GM06990 (cell line): ENCODE measurements at regions not wholly inside any gene's neighbourhood (a gene's known extent, or its start where the extent isn't known, plus 50 kb on each side); places are given as distances from the start of the nearest gene placed in this dataset.

Experiments
- DNase-seq: peaks from one replicate; pipeline ENCODE4 v3.0.0-alpha.2; 2011; ENCODE audit not compliant: insufficient read length; ENCODE audit errors: extremely low read depth
- H3K27me3 ChIP-seq: replicated peaks from 2 replicates; pipeline ENCODE4 v1.6.0; 2011; ENCODE audit warnings: low read length; ENCODE audit not compliant: control insufficient read depth, insufficient read depth
- H3K36me3 ChIP-seq: 2 replicates; pipeline ENCODE4 v1.5.1; 2011; ENCODE audit warnings: low read length; ENCODE audit not compliant: control insufficient read depth, insufficient read depth
- H3K4me3 ChIP-seq: replicated peaks from 2 replicates; pipeline ENCODE4 v1.5.1; 2011; ENCODE audit warnings: low read depth, mild to moderate bottlenecking, control low read depth, low read length
- TF ChIP-seq, protein P1 (sequence below): IDR thresholded peaks from 2 replicates; pipeline ENCODE4 v1.5.1; 2011; ENCODE audit warnings: low read length, control low read depth, mild to moderate bottlenecking, inconsistent platforms; ENCODE audit not compliant: insufficient read depth, poor library complexity, severe bottlenecking

DNA sequence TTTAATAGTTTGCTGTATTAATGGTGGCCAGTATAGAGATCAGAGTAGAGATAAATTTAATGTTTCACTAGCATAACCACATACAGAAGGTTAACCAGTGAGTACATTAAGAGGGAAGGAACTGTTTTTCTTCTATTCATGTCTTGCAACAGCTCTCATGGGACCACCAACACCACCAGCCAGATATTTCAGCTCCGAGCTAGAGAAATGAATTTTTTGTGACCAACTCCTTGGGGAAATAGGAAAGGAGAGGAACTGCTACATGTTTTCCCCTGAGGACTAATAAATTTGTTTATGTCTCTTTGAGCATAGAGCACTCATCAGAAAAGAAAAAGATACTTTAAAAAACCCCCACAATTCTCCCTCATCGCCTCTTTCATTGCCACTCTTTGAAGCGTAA, 247.5 kb downstream of the MBNL1 start:
- Histone ChIP-seq H3K27me3 (no peaks in the 10 kb centered on the region), H3K4me3 (no peak overlapping the region), H3K36me3 (no peaks in the 10 kb centered on the region)
- TF ChIP-seq, protein P1, sequence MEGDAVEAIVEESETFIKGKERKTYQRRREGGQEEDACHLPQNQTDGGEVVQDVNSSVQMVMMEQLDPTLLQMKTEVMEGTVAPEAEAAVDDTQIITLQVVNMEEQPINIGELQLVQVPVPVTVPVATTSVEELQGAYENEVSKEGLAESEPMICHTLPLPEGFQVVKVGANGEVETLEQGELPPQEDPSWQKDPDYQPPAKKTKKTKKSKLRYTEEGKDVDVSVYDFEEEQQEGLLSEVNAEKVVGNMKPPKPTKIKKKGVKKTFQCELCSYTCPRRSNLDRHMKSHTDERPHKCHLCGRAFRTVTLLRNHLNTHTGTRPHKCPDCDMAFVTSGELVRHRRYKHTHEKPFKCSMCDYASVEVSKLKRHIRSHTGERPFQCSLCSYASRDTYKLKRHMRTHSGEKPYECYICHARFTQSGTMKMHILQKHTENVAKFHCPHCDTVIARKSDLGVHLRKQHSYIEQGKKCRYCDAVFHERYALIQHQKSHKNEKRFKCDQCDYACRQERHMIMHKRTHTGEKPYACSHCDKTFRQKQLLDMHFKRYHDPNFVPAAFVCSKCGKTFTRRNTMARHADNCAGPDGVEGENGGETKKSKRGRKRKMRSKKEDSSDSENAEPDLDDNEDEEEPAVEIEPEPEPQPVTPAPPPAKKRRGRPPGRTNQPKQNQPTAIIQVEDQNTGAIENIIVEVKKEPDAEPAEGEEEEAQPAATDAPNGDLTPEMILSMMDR = no peak
- no peak for DNase-seq

DNA sequence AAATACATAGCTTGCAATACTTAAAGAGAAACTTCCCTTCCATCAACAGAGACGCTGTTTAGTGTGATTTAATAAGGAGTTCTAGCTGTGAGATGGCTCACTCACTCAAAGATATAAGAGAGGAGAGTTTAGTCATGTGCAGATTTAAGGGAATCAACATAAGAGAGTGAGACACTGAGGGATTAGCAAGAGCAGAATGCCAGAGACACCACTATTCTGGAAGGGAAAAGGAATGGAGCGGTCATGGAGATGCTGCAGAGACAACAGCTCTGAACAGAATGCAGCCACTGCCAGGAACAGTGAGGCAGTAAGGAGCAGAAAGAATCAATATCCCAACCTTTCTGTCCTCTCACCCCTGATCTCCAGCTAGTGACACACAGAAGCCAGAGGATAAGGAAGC, 248.8 kb downstream of the MBNL1 start:
- H3K36me3 ChIP-seq = no peaks in the 10 kb centered on the region
- H3K27me3 ChIP-seq = no peaks in the 10 kb centered on the region
- no peak overlapping the region for H3K4me3 ChIP-seq
- TF ChIP-seq, protein P1 = no peak
- no peak for DNase-seq

DNA sequence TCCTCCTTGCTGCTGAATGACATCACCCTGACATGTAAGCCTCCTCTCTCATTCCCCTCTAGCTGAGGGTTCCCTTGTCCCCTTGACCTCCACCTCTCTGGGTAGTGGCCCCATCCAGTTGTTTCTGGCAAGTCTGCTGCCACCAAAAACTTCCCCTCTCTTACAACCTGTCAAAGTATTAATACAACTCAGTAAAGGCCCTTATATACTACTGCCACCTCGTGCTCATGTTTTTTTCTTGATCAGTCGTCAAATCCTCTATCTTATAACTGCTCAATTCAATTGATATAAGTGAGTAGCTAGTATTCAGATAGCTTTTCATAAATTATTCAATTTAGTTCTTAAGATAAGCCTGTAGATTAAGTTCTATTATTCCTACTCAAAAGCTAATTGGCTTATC, 249.6 kb downstream of the MBNL1 start:
- TF ChIP-seq, protein P1 = no peak
- Histone ChIP-seq H3K27me3 (no peaks in the 10 kb centered on the region), H3K36me3 (no peaks in the 10 kb centered on the region), H3K4me3 (no peak overlapping the region)
- DNase-seq = no peak

DNA sequence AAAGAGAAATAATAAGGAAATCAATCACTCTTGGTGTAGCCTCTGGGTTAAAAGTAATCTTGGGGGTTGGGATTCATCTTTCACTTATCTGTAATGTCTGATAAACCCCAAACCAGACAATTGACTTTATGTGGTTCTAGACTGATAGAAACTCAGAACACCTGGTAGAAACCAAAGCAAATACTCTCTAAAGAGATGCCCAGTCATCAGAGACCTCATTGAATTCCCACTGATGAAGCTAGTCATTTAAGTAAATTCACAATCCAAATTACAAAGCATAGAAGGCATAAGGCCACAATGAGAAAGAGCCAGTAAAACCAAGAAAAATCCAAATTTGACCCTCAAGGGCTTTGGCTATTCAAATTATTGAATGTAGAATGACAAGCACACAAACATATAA, 250.6 kb downstream of the MBNL1 start:
- no peak for DNase-seq
- TF ChIP-seq, protein P1 = no peak
- H3K36me3 ChIP-seq = no peaks in the 10 kb centered on the region
- H3K4me3 ChIP-seq = no peak overlapping the region
- no peaks in the 10 kb centered on the region for H3K27me3 ChIP-seq

DNA sequence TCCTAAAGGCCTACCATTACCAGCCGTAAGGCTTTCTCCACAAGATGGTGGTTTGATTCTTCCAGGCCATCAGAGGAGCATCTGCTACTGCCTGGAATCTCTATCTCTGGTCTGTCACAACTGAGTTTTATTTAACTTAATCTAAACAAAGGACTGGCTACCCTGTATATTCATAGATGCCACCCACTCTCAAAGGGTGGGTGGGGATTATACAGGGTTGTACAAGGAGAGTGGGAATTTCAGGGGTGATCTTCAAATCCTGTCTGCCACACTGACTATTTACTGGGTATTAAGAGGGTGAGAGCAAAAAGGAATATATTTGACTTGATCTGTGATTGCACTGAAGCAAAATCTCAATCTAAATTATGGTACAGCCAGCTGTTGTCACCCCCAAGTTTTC, 253.3 kb downstream of the MBNL1 start:
- TF ChIP-seq, protein P1 = no peak
- H3K27me3 ChIP-seq = no peaks in the 10 kb centered on the region
- H3K4me3 ChIP-seq = no peak overlapping the region
- H3K36me3 ChIP-seq = no peaks in the 10 kb centered on the region
- no peak for DNase-seq

DNA sequence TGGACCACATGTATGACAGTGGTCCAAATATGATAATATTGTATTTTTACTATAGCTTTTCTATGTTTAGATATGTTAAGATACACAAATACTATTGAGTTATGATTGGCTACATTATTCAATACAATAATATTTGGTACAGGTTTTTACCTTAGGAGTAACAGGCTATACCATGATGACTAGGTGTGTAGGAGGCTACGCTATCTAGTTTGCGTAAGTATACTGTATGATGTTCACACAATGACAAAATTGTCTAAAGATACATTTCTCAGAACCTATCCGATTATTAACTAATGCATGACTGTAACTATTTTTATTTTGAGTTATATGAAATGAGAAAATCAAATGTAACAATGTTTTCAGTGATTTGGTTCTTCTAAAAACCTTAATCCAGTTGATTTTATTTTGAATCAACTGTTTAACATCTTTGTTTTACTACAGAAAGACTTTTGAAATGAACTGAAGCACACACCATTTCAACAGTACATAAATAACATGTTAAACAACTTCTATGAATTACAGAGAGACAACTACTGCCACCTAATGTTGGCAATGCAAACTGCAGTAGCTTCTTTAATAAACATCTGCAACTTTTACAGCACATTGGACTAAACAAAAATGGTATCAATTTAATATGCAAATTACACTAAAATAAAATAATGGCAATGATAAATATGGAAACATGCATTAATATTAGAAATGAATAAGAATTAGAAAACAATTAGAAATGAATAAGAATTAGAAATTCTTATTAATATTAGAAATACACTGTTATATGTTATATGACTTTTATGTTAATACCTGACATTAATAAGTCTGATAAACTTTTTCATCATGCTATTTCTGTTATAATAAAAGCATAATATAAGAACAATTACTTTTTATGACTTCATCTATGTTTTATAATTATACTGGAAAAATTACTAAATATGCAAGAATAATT, 255.7 kb downstream of the MBNL1 start:
- no peaks in the 10 kb centered on the region for H3K27me3 ChIP-seq
- no peaks in the 10 kb centered on the region for H3K36me3 ChIP-seq
- TF ChIP-seq, protein P1 = peak; percentile 67
- no peak overlapping the region for H3K4me3 ChIP-seq
- no peak for DNase-seq
